Type B pancreatic cell (in vitro differentiated cells): ENCODE measurements at regions not wholly inside any gene's neighbourhood (a gene's known extent, or its start where the extent isn't known, plus 50 kb on each side); places are given as distances from the start of the nearest gene placed in this dataset.

Experiments used
- DNase-seq: peaks from one replicate; pipeline ENCODE4 v3.0.0; 2021; ENCODE audit warnings: mixed read lengths; ENCODE audit not compliant: unreplicated experiment; ENCODE audit errors: extremely low spot score
- H3K27ac Mint-ChIP-seq: 2 replicates; pipeline ENCODE4 v1.8.0; 2021; ENCODE audit warnings: mild to moderate bottlenecking, mixed read lengths
- H3K27me3 Mint-ChIP-seq: 2 replicates; pipeline ENCODE4 v1.8.0; 2021; ENCODE audit warnings: mixed read lengths
- H3K36me3 Mint-ChIP-seq: 2 replicates; pipeline ENCODE4 v1.8.0; 2021; ENCODE audit warnings: mixed read lengths
- H3K4me1 Mint-ChIP-seq: one replicate; pipeline ENCODE4 v1.8.0; 2021; ENCODE audit warnings: mixed read lengths; ENCODE audit not compliant: unreplicated experiment
- H3K4me3 Mint-ChIP-seq: 2 replicates; pipeline ENCODE4 v1.8.0; 2021; ENCODE audit warnings: mild to moderate bottlenecking, mixed read lengths
- H3K9me3 Mint-ChIP-seq: 2 replicates; pipeline ENCODE4 v1.8.0; 2021; ENCODE audit warnings: mixed read lengths
- TF ChIP-seq, protein P1 (sequence below): fragments of 200-600 bp; sonication (generic); conservative IDR thresholded peaks from 2 replicates; pipeline ENCODE4 v1.5.0; 2021; ENCODE audit warnings: antibody characterized with exemption, mild to moderate bottlenecking

DNA sequence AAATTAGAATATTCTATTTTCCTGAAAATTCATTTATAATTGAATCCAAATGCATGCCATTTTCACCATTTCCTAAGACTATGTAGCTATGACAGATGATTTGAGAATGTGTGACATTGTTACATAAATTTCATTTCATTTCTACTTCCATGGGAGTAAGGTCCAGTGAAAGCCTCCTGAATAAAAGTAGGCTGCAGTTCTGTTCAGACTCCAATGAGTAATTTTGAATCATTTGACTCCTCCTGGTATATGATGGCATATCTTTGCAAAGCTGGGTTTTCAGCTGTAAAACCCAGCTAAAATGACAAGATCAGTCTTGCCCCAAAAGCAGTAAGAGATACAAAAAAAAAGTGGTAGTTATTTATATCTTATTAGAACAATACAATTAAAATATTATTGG lies 101.0 kb upstream of the DNAJC10 start:
- Mint-ChIP-seq H3K4me3 (no peak overlapping the region), H3K9me3 (no peaks in the 10 kb centered on the region), H3K27me3 (no peaks in the 10 kb centered on the region), H3K36me3 (no peaks in the 10 kb centered on the region), H3K4me1 (no peaks in the 10 kb centered on the region), H3K27ac (no peak overlapping the region)
- no peak for DNase-seq
- TF ChIP-seq, protein P1, sequence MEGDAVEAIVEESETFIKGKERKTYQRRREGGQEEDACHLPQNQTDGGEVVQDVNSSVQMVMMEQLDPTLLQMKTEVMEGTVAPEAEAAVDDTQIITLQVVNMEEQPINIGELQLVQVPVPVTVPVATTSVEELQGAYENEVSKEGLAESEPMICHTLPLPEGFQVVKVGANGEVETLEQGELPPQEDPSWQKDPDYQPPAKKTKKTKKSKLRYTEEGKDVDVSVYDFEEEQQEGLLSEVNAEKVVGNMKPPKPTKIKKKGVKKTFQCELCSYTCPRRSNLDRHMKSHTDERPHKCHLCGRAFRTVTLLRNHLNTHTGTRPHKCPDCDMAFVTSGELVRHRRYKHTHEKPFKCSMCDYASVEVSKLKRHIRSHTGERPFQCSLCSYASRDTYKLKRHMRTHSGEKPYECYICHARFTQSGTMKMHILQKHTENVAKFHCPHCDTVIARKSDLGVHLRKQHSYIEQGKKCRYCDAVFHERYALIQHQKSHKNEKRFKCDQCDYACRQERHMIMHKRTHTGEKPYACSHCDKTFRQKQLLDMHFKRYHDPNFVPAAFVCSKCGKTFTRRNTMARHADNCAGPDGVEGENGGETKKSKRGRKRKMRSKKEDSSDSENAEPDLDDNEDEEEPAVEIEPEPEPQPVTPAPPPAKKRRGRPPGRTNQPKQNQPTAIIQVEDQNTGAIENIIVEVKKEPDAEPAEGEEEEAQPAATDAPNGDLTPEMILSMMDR = no peak

DNA sequence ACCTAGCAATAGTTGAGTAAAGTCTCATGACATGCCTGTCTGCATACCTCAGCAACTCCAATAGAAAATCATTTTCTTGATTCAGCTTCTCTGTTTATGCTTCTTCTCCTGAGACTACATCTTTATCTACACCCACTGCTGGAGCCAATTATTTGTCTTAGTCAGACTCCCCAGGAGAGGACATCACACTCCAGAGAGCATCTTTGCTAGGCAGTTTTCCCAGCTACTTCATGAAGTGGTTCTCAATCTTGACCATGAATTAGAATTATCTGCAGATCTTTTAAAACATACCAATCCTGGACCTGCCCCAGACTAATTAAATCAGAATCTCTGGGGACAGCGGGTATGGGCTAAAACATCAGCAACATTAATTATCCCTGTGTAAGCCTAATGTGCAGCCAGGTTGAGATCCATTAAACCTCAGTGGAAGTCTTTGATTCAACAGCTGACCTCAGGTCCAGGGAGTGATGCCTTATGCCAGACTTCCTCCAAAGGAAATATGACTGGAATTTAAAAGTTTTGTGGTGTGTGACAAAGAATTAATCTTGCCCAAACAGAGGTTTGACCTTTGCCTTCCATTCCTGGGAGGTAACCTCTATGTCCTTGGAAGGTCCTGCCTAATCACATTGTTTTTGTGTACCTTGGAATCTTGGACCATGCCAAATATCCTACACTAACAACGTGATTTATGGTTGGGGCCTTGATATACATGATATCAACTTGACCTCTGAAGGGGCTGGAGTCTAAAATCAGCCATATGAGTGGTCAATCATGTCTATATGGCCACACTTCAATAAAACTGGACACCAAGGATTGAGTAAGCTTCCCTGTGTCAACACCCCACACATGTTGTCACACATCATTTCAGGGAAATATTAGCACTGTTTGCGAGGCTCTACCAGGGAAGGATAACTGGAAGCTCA lies 99.3 kb upstream of the DNAJC10 start:
- TF ChIP-seq, protein P1 = no peak
- no peak for DNase-seq
- no peaks in the 10 kb centered on the region for H3K27me3 Mint-ChIP-seq
- H3K27ac Mint-ChIP-seq = no peak overlapping the region
- no peaks in the 10 kb centered on the region for H3K9me3 Mint-ChIP-seq
- no peak overlapping the region for H3K4me3 Mint-ChIP-seq
- no peaks in the 10 kb centered on the region for H3K36me3 Mint-ChIP-seq
- H3K4me1 Mint-ChIP-seq = no peaks in the 10 kb centered on the region

DNA sequence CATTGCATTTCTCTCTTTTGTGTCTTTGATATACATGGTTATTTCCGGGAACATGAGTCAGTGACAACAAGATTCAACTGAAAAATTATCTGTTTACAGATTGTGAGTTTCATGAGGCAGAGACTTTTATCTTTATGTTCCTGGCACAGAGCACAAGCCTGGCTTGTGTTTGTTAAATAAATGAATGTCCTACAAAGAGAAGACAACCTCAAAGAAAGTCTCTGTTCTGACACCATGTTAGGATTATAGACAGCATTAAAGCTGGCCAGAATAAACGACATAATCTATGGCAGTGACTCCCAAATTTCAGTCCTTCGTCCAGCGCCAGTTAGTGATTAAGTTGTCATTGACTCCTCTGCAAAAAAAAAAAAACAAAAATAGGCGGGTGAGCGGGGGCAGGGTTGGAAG lies 97.4 kb upstream of the DNAJC10 start:
- TF ChIP-seq, protein P1 = no peak
- Mint-ChIP-seq H3K27me3 (no peaks in the 10 kb centered on the region), H3K4me3 (no peak overlapping the region), H3K4me1 (no peaks in the 10 kb centered on the region), H3K9me3 (no peaks in the 10 kb centered on the region), H3K36me3 (no peaks in the 10 kb centered on the region), H3K27ac (no peak overlapping the region)
- no peak for DNase-seq

DNA sequence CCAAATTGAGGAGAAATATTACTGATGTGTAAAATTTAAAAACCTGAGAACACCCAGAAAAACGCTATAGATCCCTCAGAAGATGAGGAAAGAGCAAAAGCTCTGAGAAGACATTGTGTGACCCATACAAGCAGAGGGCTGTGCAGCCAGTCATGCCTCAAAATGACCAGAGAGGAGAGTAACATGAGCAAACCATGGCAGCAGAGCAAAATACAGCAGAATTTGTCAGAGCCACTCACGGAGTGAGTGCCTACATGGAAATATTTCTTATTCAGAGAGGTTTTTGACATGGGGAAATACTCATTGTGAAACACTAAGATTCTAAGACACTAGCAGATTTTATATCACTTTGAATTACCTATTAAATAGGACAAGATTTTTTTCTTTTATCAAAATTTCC lies 96.8 kb upstream of the DNAJC10 start:
- no peak for DNase-seq
- no peaks in the 10 kb centered on the region for H3K9me3 Mint-ChIP-seq
- H3K27me3 Mint-ChIP-seq = no peaks in the 10 kb centered on the region
- no peaks in the 10 kb centered on the region for H3K36me3 Mint-ChIP-seq
- no peak overlapping the region for H3K27ac Mint-ChIP-seq
- TF ChIP-seq, protein P1 = no peak
- no peak overlapping the region for H3K4me3 Mint-ChIP-seq
- no peaks in the 10 kb centered on the region for H3K4me1 Mint-ChIP-seq

DNA sequence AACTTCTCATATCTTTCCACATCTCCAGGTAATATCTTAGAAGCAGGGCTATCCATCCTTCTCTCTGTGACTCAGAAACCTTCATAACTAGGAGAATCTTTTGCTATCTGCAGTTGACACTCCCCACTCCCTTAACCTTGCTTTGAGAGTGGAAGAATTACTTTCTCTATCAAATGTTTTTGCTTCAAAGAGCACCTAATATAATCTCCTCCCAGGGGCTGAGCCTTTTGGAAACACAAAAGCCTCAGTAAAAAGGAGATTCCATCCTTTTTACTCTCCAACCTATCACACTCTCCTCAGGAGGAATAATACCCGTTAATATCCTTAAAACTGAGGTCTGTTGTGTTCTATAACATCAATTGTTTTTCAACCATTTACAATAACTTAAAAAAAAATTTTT lies 94.9 kb upstream of the DNAJC10 start:
- H3K27ac Mint-ChIP-seq = no peak overlapping the region
- TF ChIP-seq, protein P1 = no peak
- H3K4me1 Mint-ChIP-seq = peaks cover 9% of the 10 kb centered on the region
- no peak overlapping the region for H3K4me3 Mint-ChIP-seq
- no peaks in the 10 kb centered on the region for H3K36me3 Mint-ChIP-seq
- H3K27me3 Mint-ChIP-seq = no peaks in the 10 kb centered on the region
- no peak for DNase-seq
- H3K9me3 Mint-ChIP-seq = no peaks in the 10 kb centered on the region
